ENCODE measurements at regions not wholly inside any gene's neighbourhood (a gene's known extent, or its start where the extent isn't known, plus 50 kb on each side); places are given as distances from the start of the nearest gene placed in this dataset.

DNA sequence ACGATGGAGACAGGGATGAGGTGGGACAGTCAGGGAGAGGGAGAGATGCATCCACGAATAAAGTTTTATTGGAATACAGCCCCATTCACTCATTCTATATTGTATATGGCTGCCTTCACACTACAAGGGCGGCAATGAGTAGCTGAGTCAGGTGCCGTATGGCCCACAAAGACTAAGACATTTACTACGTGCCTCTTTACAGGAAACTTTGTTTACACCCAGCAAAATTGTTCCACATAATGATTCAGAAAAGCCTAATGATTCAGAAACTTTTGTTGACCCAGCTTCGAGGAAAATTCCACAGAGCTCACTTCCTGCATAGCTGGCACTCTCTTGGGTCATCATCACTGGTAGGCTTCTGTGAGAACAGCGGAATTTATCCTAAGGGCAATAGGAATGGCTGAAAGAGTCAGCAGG, 87.3 kb upstream of the PEG3 start:
- DNase-seq (ENCODE audit: extremely low read depth, low read depth): no peak
- TF ChIP-seq, protein P1, sequence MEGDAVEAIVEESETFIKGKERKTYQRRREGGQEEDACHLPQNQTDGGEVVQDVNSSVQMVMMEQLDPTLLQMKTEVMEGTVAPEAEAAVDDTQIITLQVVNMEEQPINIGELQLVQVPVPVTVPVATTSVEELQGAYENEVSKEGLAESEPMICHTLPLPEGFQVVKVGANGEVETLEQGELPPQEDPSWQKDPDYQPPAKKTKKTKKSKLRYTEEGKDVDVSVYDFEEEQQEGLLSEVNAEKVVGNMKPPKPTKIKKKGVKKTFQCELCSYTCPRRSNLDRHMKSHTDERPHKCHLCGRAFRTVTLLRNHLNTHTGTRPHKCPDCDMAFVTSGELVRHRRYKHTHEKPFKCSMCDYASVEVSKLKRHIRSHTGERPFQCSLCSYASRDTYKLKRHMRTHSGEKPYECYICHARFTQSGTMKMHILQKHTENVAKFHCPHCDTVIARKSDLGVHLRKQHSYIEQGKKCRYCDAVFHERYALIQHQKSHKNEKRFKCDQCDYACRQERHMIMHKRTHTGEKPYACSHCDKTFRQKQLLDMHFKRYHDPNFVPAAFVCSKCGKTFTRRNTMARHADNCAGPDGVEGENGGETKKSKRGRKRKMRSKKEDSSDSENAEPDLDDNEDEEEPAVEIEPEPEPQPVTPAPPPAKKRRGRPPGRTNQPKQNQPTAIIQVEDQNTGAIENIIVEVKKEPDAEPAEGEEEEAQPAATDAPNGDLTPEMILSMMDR (IDR thresholded peaks at IDR 0.05; ENCODE audit: low read depth, low read length, missing control alignments): no peak
- H3K4me3 ChIP-seq (replicated peaks; ENCODE audit: low read depth, low read length): no peak overlapping the region

DNA sequence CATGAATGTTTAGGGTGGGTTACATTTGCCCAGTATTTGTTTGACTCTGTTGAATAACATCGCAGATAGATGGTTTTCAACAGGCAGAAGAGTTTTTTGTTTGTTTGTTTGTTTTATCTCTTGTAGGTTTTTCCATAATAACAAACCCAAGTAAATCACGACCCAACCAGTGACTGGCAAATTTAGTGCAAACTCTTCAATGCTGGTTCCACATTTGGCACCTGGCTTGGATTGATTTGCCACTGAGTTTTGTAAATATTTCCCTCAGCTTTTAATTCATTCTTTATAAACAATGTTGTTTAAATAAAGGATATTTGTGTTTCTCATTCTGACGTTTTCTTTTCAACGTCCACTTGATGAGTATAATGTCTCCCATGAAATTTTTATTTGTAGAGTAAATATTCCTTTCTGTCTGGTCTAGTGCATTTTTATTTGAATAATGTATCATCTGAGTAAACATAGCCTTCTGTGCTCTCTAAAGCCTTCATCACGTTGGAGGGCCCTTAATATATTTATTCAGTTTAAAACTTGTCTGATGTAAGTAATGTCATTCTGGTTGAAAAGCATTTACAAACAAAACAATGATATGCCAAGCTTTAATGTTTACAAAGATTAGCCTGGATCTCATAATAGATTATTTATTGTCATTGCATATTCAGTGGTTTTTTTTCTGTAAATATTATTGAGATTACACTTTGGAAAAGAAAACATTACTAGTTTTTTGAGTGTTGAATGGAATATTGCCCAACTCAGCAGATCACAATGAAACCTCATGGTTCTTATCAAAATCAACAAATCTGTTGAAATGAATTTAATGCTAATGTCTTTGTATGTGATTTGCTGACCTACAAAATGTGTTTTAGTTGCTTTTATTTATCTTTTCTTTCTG, 90.4 kb upstream of the PEG3 start:
- DNase-seq (ENCODE audit: extremely low read depth, low read depth): no peak
- H3K4me3 ChIP-seq (replicated peaks; ENCODE audit: low read depth, low read length): no peak overlapping the region
- TF ChIP-seq, protein P1 (IDR thresholded peaks at IDR 0.05; ENCODE audit: low read depth, low read length, missing control alignments): no peak

DNA sequence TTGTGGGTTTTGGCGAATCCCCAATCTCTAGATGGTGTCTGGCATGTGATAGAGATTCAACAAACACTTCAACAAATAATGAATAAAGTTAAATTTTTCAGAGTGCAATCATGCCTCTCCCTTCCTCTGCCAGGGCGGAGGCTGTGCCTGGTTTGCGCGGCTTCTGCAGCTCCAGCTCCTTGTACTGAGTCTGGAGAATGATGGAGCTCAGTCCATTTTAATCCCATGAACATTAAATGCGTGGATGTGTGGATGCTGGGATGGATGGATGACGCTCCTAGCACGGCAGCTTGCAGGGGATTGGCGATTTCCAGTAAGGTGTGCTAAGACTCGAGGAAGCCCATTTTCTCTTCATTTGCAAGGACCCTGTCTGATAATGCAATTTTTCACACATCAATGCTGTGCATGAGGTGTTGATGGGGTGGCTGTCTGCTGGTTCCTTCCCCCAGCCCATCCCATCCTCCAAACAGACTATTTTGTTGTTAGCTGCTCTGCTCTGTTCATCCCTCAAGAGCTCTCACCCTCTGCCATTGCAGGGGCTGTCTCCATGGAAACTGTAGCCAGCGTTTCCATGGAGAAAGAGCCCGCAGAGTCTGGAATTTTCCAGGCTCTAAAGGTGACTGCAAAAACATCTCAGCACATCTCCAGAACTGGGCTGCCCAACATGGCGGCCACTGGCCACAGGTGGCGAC, 92.6 kb upstream of the PEG3 start:
- no peak overlapping the region for H3K4me3 ChIP-seq (replicated peaks; ENCODE audit: low read depth, low read length)
- DNase-seq (ENCODE audit: extremely low read depth, low read depth): no peak
- TF ChIP-seq, protein P1 (IDR thresholded peaks at IDR 0.05; ENCODE audit: low read depth, low read length, missing control alignments): no peak

DNA sequence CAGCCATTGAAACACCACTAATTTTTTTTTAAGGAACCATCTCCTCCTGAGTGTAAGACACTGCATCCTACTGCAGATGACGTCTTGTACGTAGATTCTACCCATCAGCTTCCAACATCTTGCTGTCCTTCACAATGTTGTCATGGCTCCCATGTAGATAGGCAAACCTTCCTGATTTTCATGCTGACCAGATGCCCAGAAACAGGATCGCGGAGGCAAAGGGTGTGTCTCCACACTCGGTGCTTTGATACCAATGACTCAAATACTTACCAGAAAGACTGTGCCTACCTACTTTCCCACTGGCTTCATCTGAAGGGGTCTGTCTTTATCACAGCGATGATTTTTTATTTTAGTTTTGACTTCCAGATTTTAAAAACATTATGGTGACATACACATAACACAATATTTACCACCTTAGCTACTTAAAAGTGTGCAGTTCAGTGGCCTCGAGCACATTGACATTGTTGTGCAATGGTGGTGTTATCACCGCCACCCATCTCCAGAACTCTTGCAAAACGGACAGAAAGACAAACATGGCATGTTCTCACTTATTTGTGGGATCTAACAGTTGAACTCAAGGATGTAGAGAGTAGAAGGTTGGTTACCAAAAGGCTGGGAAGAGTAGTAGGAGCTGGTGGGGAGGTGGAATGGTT, 94.0 kb upstream of the PEG3 start:
- no peak overlapping the region for H3K4me3 ChIP-seq (replicated peaks; ENCODE audit: low read depth, low read length)
- DNase-seq (ENCODE audit: extremely low read depth, low read depth): no peak
- TF ChIP-seq, protein P1 (IDR thresholded peaks at IDR 0.05; ENCODE audit: low read depth, low read length, missing control alignments): no peak

DNA sequence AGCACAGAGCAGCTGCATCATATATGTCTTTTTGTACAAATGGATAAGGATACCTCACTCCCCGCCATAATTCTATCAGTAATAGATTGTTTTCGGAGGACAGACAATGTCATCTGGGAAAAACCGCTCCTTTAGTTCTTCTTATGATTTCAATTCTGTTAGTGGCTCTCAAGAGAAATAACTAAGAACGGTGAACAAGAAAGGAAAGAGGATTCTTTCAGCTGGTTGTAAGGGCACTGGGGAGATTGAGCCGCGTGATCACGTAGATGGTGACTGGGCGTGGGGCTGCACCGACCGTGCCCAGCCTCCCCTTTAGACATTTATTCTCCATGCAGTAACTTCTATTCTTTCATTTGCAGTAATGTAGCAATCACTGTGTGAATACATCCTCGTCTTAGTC, 99.4 kb upstream of the PEG3 start:
- no peak for DNase-seq (ENCODE audit: extremely low read depth, low read depth)
- no peak overlapping the region for H3K4me3 ChIP-seq (replicated peaks; ENCODE audit: low read depth, low read length)
- TF ChIP-seq, protein P1 (IDR thresholded peaks at IDR 0.05; ENCODE audit: low read depth, low read length, missing control alignments): no peak

DNA sequence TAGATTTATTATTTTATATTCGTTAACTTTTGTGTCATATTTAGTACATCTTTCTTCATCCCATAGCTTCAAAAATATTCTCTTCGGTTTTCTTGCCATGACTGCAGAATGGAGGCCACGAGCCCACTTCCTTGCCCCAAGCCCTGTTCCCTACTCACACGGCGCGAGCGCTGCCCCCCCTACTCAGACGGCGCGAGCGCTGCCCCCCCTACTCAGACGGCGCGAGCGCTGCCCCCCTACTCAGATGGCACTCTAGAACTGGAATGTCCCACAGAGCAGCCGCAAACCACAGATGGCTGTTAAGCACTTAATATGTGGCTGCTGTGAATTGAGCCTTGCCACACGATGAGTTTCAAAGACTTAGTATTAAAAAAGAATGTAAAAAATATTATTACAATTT, 102.2 kb upstream of the PEG3 start:
- TF ChIP-seq, protein P1 (IDR thresholded peaks at IDR 0.05; ENCODE audit: low read depth, low read length, missing control alignments): no peak
- no peak overlapping the region for H3K4me3 ChIP-seq (replicated peaks; ENCODE audit: low read depth, low read length)
- no peak for DNase-seq (ENCODE audit: extremely low read depth, low read depth)

Measured in HFF-Myc (cell line).